ENCODE measurements at regions not wholly inside any gene's neighbourhood (a gene's known extent, or its start where the extent isn't known, plus 50 kb on each side); places are given as distances from the start of the nearest gene placed in this dataset.

- no peak for DNase-seq
These were observed 146.7 kb downstream of the CARTPT start for GRCh38 chr5:71865665-71866320.

GRCh38 chr5:71872311-71872864 lies 153.3 kb downstream of the CARTPT start:
- no peak for DNase-seq

GRCh38 chr5:71873191-71873591 lies 154.1 kb downstream of the CARTPT start:
- DNase-seq = no peak

- DNase-seq = no peak
These were observed 155.4 kb downstream of the CARTPT start for GRCh38 chr5:71874521-71874920.

GRCh38 chr5:71877511-71877910 lies 158.4 kb downstream of the CARTPT start:
- no peak for DNase-seq

GRCh38 chr5:71880536-71880935 lies 161.5 kb downstream of the CARTPT start:
- DNase-seq = no peak

GRCh38 chr5:71882826-71883741 lies 164.0 kb downstream of the CARTPT start:
- DNase-seq = no peak

GRCh38 chr5:71883742-71884103 lies 164.6 kb downstream of the CARTPT start:
- DNase-seq = no peak

GRCh38 chr5:71884926-71885325 lies 165.9 kb downstream of the CARTPT start:
- DNase-seq = no peak

GRCh38 chr5:71886406-71886805 lies 167.3 kb downstream of the CARTPT start:
- no peak for DNase-seq

GRCh38 chr5:71887680-71888079 lies 168.6 kb downstream of the CARTPT start:
- no peak for DNase-seq

- DNase-seq = no peak
These were observed 172.3 kb downstream of the CARTPT start for GRCh38 chr5:71891406-71891805.

- DNase-seq = no peak
These were observed 172.8 kb downstream of the CARTPT start for GRCh38 chr5:71891856-71892255.

GRCh38 chr5:71892641-71893365 lies 173.7 kb downstream of the CARTPT start:
- no peak for DNase-seq

GRCh38 chr5:71893451-71893850 lies 174.4 kb downstream of the CARTPT start:
- DNase-seq = no peak

GRCh38 chr5:71894091-71894490 lies 175.0 kb downstream of the CARTPT start:
- DNase-seq = no peak

GRCh38 chr5:71895546-71895945 lies 176.5 kb downstream of the CARTPT start:
- no peak for DNase-seq

- DNase-seq = no peak
These were observed 180.8 kb downstream of the CARTPT start for GRCh38 chr5:71899865-71900342.

- no peak for DNase-seq
These were observed 184.7 kb downstream of the CARTPT start for GRCh38 chr5:71903808-71904207.

- no peak for DNase-seq
These were observed 185.8 kb downstream of the CARTPT start for GRCh38 chr5:71904852-71905251.

- DNase-seq = no peak
These were observed 187.0 kb downstream of the CARTPT start for GRCh38 chr5:71905834-71906711.

- DNase-seq = no peak
These were observed 188.0 kb downstream of the CARTPT start for GRCh38 chr5:71907001-71907588.

Data from activated naive CD4-positive, alpha-beta T cell treated with anti-CD3 and anti-CD28 coated beads, Interleukin-2, amount 50 U/mL, for 16 hours (primary cell).